Right lobe of liver (tissue), 4 donors: ENCODE measurements at regions not wholly inside any gene's neighbourhood (a gene's known extent, or its start where the extent isn't known, plus 50 kb on each side); places are given as distances from the start of the nearest gene placed in this dataset.

ENCODE experiments used
- POLR2A ChIP-seq: fragments of 450-650 bp; IDR thresholded peaks from one replicate; pipeline ENCODE4 v1.6.1; 2017; ENCODE audit warnings: antibody characterized with exemption, mild to moderate bottlenecking
- TF ChIP-seq, protein P1 (sequence below), 4 donors: fragments of 200-600 bp in 3 of 4; fragments of 450-650 bp in 1 of 4; IDR thresholded peaks; one replicate each; pipeline versions ENCODE4 v1.5.1 to v1.8.0; 2016 to 2022; ENCODE audit warnings: antibody characterized with exemption in 4 of 4, mild to moderate bottlenecking in 2 of 4
- donor health status: DM: no; HTN: no; CAD: no.
- donor health status: DM: no; HTN: no; CAD: no.
- donor health status: DM: no; HTN: yes; CAD: no.

DNA sequence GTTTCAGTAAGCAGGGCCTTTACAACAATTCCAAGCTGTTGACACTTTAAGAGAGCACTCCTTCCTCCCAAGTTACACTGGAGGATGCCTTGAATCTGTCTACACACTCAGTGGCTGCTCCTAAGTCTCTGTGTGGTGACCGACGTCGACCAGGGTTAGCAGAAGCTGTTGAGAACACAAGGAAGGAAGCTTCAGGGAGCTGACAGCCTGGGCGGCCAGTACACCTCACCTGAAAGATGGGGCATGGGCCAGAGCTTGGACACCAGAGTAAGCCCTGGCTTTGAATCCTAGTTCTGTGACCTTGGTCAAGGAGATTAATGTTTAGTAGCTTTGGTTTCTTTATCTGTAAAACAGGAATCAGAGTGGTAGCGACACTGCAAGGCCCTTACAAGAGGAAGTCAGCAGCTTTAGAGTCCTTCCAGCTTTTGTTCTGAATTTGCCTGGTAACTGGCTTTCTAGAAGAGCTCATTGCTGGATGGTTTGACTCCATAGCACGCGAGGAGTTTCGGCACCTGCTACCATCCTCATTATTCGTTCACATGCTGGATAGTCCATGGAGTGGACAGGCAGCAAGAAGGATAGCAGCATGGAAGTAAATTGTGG lies 214.2 kb downstream of the FGF9 start:
- TF ChIP-seq, protein P1, sequence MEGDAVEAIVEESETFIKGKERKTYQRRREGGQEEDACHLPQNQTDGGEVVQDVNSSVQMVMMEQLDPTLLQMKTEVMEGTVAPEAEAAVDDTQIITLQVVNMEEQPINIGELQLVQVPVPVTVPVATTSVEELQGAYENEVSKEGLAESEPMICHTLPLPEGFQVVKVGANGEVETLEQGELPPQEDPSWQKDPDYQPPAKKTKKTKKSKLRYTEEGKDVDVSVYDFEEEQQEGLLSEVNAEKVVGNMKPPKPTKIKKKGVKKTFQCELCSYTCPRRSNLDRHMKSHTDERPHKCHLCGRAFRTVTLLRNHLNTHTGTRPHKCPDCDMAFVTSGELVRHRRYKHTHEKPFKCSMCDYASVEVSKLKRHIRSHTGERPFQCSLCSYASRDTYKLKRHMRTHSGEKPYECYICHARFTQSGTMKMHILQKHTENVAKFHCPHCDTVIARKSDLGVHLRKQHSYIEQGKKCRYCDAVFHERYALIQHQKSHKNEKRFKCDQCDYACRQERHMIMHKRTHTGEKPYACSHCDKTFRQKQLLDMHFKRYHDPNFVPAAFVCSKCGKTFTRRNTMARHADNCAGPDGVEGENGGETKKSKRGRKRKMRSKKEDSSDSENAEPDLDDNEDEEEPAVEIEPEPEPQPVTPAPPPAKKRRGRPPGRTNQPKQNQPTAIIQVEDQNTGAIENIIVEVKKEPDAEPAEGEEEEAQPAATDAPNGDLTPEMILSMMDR (IDR thresholded peaks at IDR 0.05): no peak
- no peak for TF ChIP-seq POLR2A
